WTC11 (cell line): ENCODE measurements at regions not wholly inside any gene's neighbourhood (a gene's known extent, or its start where the extent isn't known, plus 50 kb on each side); places are given as distances from the start of the nearest gene placed in this dataset.
A peak's percentile ranks its signal among the peaks of the same experiment; 100 is the strongest.
"Not testable (repeated sequence)": the region's sequence is repeated elsewhere in the genome, so short reads cannot be mapped to it uniquely, and the experiment has no call there.

ENCODE experiments used
- ATAC-seq: fragments of 200-7000 bp; cut with Tn5 transposase; 2 replicates; pipeline ENCODE4 v1.10.0; 2021; ENCODE audit warnings: mild to moderate bottlenecking, moderate library complexity
- CTCF ChIA-PET: fragments of 300-600 bp; sonication (Branson Sonifier 250); formaldehyde crosslinking; loops from one replicate; lab custom pipeline; 2021; ENCODE audit warnings: antibody characterized with exemption; lab: Charles Lee
- POLR2A ChIA-PET: fragments of 350-600 bp; sonication (Branson Sonifier 250); formaldehyde crosslinking; loops from one replicate; lab custom pipeline; 2021; ENCODE audit warnings: antibody characterized with exemption; lab: Charles Lee
- DNase-seq: peaks from one replicate; pipeline ENCODE4 v3.0.0; 2021; ENCODE audit warnings: low spot score
- H3K27ac Mint-ChIP-seq: 2 replicates; pipeline ENCODE4 v1.8.0; 2021; ENCODE audit warnings: mixed read lengths
- H3K27me3 Mint-ChIP-seq: 2 replicates; pipeline ENCODE4 v1.8.0; 2021; ENCODE audit warnings: low read depth, mild to moderate bottlenecking, moderate library complexity, mixed read lengths
- H3K36me3 Mint-ChIP-seq: 2 replicates; pipeline ENCODE4 v1.8.0; 2021; ENCODE audit warnings: mixed read lengths
- H3K4me1 Mint-ChIP-seq: 2 replicates; pipeline ENCODE4 v1.8.0; 2022; ENCODE audit warnings: mixed read lengths
- H3K4me3 Mint-ChIP-seq: 2 replicates; pipeline ENCODE4 v1.8.0; 2021; ENCODE audit warnings: mild to moderate bottlenecking, moderate library complexity, mixed read lengths
- H3K9me3 Mint-ChIP-seq: 2 replicates; pipeline ENCODE4 v1.8.0; 2021; ENCODE audit warnings: mixed read lengths
- ATF1 ChIP-seq: sonication (generic); formaldehyde crosslinking; IDR thresholded peaks from 2 replicates; pipeline ENCODE4 v1.8.1; 2023; ENCODE audit warnings: mild to moderate bottlenecking, moderate library complexity, missing genetic modification reagents
- CREB1 ChIP-seq: sonication (generic); formaldehyde crosslinking; IDR thresholded peaks from 2 replicates; pipeline ENCODE4 v1.8.0; 2023; ENCODE audit warnings: mild to moderate bottlenecking, missing genetic modification reagents
- GTF2I ChIP-seq: fragments of 250-450 bp; sonication (Bioruptor Pico); conservative IDR thresholded peaks from 2 replicates; pipeline ENCODE4 v1.4.0; 2021; ENCODE audit warnings: mild to moderate bottlenecking
- IRF1 ChIP-seq: sonication (generic); formaldehyde crosslinking; IDR thresholded peaks from 2 replicates; pipeline ENCODE4 v1.8.0; 2023; ENCODE audit warnings: missing genetic modification reagents
- IRF2 ChIP-seq: sonication (generic); formaldehyde crosslinking; IDR thresholded peaks from 2 replicates; pipeline ENCODE4 v1.8.0; 2022; ENCODE audit warnings: low read depth, missing genetic modification reagents, borderline replicate concordance
- JUN ChIP-seq: sonication (generic); formaldehyde crosslinking; IDR thresholded peaks from 2 replicates; pipeline ENCODE4 v1.8.0; 2023; ENCODE audit warnings: mild to moderate bottlenecking, missing genetic modification reagents
- MXD4 ChIP-seq: fragments of 250-450 bp; sonication (Bioruptor Pico); IDR thresholded peaks from 2 replicates; pipeline ENCODE4 v1.8.0; 2021; ENCODE audit warnings: mild to moderate bottlenecking, moderate library complexity, borderline replicate concordance
- TP53 ChIP-seq: sonication (generic); formaldehyde crosslinking; IDR thresholded peaks from 2 replicates; pipeline ENCODE4 v1.8.1; 2023; ENCODE audit warnings: mild to moderate bottlenecking, missing genetic modification reagents
- ZNF138 ChIP-seq: sonication (generic); formaldehyde crosslinking; conservative IDR thresholded peaks from 2 replicates; pipeline ENCODE4 v1.8.1; 2022; ENCODE audit warnings: mild to moderate bottlenecking, moderate library complexity, missing genetic modification reagents
- ZNF317 ChIP-seq: sonication (generic); formaldehyde crosslinking; IDR thresholded peaks from 2 replicates; pipeline ENCODE4 v1.8.1; 2023; ENCODE audit warnings: low read depth, mild to moderate bottlenecking, moderate library complexity, missing genetic modification reagents, borderline replicate concordance
- ZNF425 ChIP-seq: fragments of 250-450 bp; sonication (Bioruptor Pico); conservative IDR thresholded peaks from 2 replicates; pipeline ENCODE4 v1.9.0; 2021; ENCODE audit warnings: mild to moderate bottlenecking
- TF ChIP-seq, protein P1 (sequence below): sonication (generic); formaldehyde crosslinking; IDR thresholded peaks from 2 replicates; pipeline ENCODE4 v1.8.1; 2023; ENCODE audit warnings: mild to moderate bottlenecking, missing genetic modification reagents, moderate library complexity
- TF ChIP-seq, protein P2 (sequence below): sonication (generic); formaldehyde crosslinking; IDR thresholded peaks from 2 replicates; pipeline ENCODE4 v1.8.1; 2022; ENCODE audit warnings: missing genetic modification reagents, borderline replicate concordance
- TF ChIP-seq, protein P3 (sequence below): sonication (generic); formaldehyde crosslinking; IDR thresholded peaks from 2 replicates; pipeline ENCODE4 v1.8.1; 2023; ENCODE audit warnings: mild to moderate bottlenecking, missing genetic modification reagents, borderline replicate concordance
- TF ChIP-seq, protein P4 (sequence below): sonication (generic); formaldehyde crosslinking; IDR thresholded peaks from 2 replicates; pipeline ENCODE4 v1.8.1; 2023; ENCODE audit warnings: mild to moderate bottlenecking, missing genetic modification reagents

DNA sequence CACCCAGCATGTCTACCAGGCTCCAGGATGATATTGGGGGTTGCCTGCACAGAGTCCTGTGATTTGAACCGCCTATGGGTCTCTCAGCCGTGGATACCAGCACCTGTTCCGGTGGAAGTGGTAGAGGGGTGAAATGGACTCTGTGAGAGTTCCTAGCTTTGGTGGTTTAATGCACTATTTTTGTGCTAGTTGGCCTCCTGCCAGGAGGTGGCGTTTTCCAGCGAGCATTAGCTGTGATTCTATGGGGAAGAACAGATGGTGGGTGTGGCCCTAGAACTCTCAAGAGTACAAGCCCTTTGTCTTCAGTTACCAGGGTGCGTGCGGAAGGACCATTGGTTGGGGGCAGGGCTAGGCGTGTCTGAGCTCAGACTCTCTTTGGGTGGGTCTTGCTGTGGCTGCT lies 316.9 kb upstream of the AMOT start:
- no peaks in the 10 kb centered on the region; the same call in 1 of the 2 replicates for H3K27me3 Mint-ChIP-seq
- POLR2A ChIA-PET, result no interaction called here
- H3K36me3 Mint-ChIP-seq, result peaks cover 31% of the 10 kb centered on the region
- ATAC-seq (no peak), DNase-seq (peak; percentile 10)
- CTCF ChIA-PET, result no interaction called here
- no peak overlapping the region for H3K4me3 Mint-ChIP-seq
- peaks cover 36% of the 10 kb centered on the region for H3K9me3 Mint-ChIP-seq
- H3K4me1 Mint-ChIP-seq, result peaks cover 23% of the 10 kb centered on the region
- TF ChIP-seq, protein P1, sequence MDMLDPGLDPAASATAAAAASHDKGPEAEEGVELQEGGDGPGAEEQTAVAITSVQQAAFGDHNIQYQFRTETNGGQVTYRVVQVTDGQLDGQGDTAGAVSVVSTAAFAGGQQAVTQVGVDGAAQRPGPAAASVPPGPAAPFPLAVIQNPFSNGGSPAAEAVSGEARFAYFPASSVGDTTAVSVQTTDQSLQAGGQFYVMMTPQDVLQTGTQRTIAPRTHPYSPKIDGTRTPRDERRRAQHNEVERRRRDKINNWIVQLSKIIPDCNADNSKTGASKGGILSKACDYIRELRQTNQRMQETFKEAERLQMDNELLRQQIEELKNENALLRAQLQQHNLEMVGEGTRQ, result no peak
- TF ChIP-seq, protein P2, sequence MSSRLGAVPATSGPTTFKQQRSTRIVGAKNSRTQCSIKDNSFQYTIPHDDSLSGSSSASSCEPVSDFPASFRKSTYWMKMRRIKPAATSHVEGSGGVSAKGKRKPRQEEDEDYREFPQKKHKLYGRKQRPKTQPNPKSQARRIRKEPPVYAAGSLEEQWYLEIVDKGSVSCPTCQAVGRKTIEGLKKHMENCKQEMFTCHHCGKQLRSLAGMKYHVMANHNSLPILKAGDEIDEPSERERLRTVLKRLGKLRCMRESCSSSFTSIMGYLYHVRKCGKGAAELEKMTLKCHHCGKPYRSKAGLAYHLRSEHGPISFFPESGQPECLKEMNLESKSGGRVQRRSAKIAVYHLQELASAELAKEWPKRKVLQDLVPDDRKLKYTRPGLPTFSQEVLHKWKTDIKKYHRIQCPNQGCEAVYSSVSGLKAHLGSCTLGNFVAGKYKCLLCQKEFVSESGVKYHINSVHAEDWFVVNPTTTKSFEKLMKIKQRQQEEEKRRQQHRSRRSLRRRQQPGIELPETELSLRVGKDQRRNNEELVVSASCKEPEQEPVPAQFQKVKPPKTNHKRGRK (CRISPR knock-in tag), result no peak
- TF ChIP-seq IRF2, result no peak
- no peak for TF ChIP-seq ZNF138 (CRISPR knock-in tag)
- no peak for TF ChIP-seq IRF1 (CRISPR knock-in tag)
- no peak for TF ChIP-seq JUN (CRISPR knock-in tag)
- no peak for TF ChIP-seq ZNF425 (CRISPR knock-in tag)
- no peak for TF ChIP-seq ZNF317
- no peak for TF ChIP-seq CREB1
- TF ChIP-seq, protein P3, sequence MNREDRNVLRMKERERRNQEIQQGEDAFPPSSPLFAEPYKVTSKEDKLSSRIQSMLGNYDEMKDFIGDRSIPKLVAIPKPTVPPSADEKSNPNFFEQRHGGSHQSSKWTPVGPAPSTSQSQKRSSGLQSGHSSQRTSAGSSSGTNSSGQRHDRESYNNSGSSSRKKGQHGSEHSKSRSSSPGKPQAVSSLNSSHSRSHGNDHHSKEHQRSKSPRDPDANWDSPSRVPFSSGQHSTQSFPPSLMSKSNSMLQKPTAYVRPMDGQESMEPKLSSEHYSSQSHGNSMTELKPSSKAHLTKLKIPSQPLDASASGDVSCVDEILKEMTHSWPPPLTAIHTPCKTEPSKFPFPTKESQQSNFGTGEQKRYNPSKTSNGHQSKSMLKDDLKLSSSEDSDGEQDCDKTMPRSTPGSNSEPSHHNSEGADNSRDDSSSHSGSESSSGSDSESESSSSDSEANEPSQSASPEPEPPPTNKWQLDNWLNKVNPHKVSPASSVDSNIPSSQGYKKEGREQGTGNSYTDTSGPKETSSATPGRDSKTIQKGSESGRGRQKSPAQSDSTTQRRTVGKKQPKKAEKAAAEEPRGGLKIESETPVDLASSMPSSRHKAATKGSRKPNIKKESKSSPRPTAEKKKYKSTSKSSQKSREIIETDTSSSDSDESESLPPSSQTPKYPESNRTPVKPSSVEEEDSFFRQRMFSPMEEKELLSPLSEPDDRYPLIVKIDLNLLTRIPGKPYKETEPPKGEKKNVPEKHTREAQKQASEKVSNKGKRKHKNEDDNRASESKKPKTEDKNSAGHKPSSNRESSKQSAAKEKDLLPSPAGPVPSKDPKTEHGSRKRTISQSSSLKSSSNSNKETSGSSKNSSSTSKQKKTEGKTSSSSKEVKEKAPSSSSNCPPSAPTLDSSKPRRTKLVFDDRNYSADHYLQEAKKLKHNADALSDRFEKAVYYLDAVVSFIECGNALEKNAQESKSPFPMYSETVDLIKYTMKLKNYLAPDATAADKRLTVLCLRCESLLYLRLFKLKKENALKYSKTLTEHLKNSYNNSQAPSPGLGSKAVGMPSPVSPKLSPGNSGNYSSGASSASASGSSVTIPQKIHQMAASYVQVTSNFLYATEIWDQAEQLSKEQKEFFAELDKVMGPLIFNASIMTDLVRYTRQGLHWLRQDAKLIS (CRISPR knock-in tag), result no peak
- no peak for TF ChIP-seq MXD4 (CRISPR knock-in tag)
- TF ChIP-seq ATF1 (CRISPR knock-in tag), result no peak
- no peak for TF ChIP-seq TP53 (CRISPR knock-in tag)
- TF ChIP-seq GTF2I (CRISPR knock-in tag), result no peak
- TF ChIP-seq, protein P4, sequence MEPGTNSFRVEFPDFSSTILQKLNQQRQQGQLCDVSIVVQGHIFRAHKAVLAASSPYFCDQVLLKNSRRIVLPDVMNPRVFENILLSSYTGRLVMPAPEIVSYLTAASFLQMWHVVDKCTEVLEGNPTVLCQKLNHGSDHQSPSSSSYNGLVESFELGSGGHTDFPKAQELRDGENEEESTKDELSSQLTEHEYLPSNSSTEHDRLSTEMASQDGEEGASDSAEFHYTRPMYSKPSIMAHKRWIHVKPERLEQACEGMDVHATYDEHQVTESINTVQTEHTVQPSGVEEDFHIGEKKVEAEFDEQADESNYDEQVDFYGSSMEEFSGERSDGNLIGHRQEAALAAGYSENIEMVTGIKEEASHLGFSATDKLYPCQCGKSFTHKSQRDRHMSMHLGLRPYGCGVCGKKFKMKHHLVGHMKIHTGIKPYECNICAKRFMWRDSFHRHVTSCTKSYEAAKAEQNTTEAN (CRISPR knock-in tag), result no peak
- H3K27ac Mint-ChIP-seq, result no peak overlapping the region

GRCh38 chrX:113154315-113154714 lies 313.7 kb upstream of the AMOT start:
- DNase-seq, CTCF ChIA-PET, POLR2A ChIA-PET, H3K27ac Mint-ChIP-seq, ATAC-seq, H3K4me1 Mint-ChIP-seq, H3K4me3 Mint-ChIP-seq, H3K27me3 Mint-ChIP-seq: not testable (repeated sequence)
- H3K36me3 Mint-ChIP-seq, result peaks cover 28% of the 10 kb centered on the region
- H3K9me3 Mint-ChIP-seq, result peaks cover 41% of the 10 kb centered on the region
